ENCODE measurements at regions not wholly inside any gene's neighbourhood (a gene's known extent, or its start where the extent isn't known, plus 50 kb on each side); places are given as distances from the start of the nearest gene placed in this dataset.
"Not testable (repeated sequence)": the region's sequence is repeated elsewhere in the genome, so short reads cannot be mapped to it uniquely, and the experiment has no call there.

GRCh38 chr6:113363048-113363798, 493.9 kb upstream of the MARCKS start:
- DNase-seq, result no peak

- no peak for DNase-seq
Measured at GRCh38 chr6:113363866-113364265, 493.3 kb upstream of the MARCKS start.

- no peak for DNase-seq
Measured at GRCh38 chr6:113364766-113365165, 492.4 kb upstream of the MARCKS start.

GRCh38 chr6:113365191-113365590, 492.0 kb upstream of the MARCKS start:
- no peak for DNase-seq

- DNase-seq, result no peak
Measured at GRCh38 chr6:113366505-113366904, 490.6 kb upstream of the MARCKS start.

GRCh38 chr6:113370508-113371502, 486.3 kb upstream of the MARCKS start:
- DNase-seq, result no peak

- DNase-seq, result not testable (repeated sequence)
Measured at GRCh38 chr6:113375466-113375865, 481.7 kb upstream of the MARCKS start.

GRCh38 chr6:113375950-113376846, 480.9 kb upstream of the MARCKS start:
- DNase-seq, result no peak

GRCh38 chr6:113376847-113377165, 480.3 kb upstream of the MARCKS start:
- DNase-seq, result no peak

GRCh38 chr6:113377362-113377942, 479.7 kb upstream of the MARCKS start:
- no peak for DNase-seq

GRCh38 chr6:113380591-113380990, 476.6 kb upstream of the MARCKS start:
- no peak for DNase-seq

GRCh38 chr6:113381232-113381631, 475.9 kb upstream of the MARCKS start:
- DNase-seq, result no peak

GRCh38 chr6:113381959-113382358, 475.2 kb upstream of the MARCKS start:
- DNase-seq, result peak; percentile 30

GRCh38 chr6:113383701-113384100, 473.4 kb upstream of the MARCKS start:
- no peak for DNase-seq

- DNase-seq, result no peak
Measured at GRCh38 chr6:113385020-113385431, 472.1 kb upstream of the MARCKS start.

GRCh38 chr6:113388996-113389395, 468.1 kb upstream of the MARCKS start:
- no peak for DNase-seq

GRCh38 chr6:113392551-113393055, 464.5 kb upstream of the MARCKS start:
- no peak for DNase-seq

- DNase-seq, result no peak
Measured at GRCh38 chr6:113394216-113394615, 462.9 kb upstream of the MARCKS start.

- DNase-seq, result no peak
Measured at GRCh38 chr6:113394729-113395128, 462.4 kb upstream of the MARCKS start.

GRCh38 chr6:113396730-113397129, 460.4 kb upstream of the MARCKS start:
- DNase-seq, result no peak

- DNase-seq, result no peak
Measured at GRCh38 chr6:113397236-113397635, 459.9 kb upstream of the MARCKS start.

- no peak for DNase-seq
Measured at GRCh38 chr6:113401231-113401630, 455.9 kb upstream of the MARCKS start.

Measured in DMS 273 treated with DMSO at 0.1 percent for 48 hours (cell line).